ENCODE measurements at regions not wholly inside any gene's neighbourhood (a gene's known extent, or its start where the extent isn't known, plus 50 kb on each side); places are given as distances from the start of the nearest gene placed in this dataset.

GRCh38 chr6:74642101-74642500 is 563.8 kb downstream of the COL12A1 start:
- no peak for DNase-seq (ENCODE audit: extremely low spot score)
- CTCF ChIA-PET: no interaction called here
- TF ChIP-seq CTCF (IDR thresholded peaks at IDR 0.05; ENCODE audit: control extremely low read depth, extremely low read depth, low read depth, missing control alignments): no peak
- POLR2A ChIA-PET: no interaction called here

- CTCF ChIA-PET: interaction anchor here (1.5 to 3.5 kb wide), 4 partner anchors 10 to 19 kb away, joined by 3 to 14 read pairs (median 7); no protein-coding TSS in a partner anchor
- no peak for DNase-seq (ENCODE audit: extremely low spot score)
- no peak for TF ChIP-seq CTCF (IDR thresholded peaks at IDR 0.05; ENCODE audit: control extremely low read depth, extremely low read depth, low read depth, missing control alignments)
- POLR2A ChIA-PET: no interaction called here
These were observed 567.4 kb downstream of the COL12A1 start for GRCh38 chr6:74638412-74638811.

GRCh38 chr6:74632196-74632875 is 573.5 kb downstream of the COL12A1 start:
- ChIA-PET POLR2A (no interaction called here), CTCF (interaction anchor here (1.3 kb wide), 1 partner anchor 9 kb away, joined by 5 read pairs; no protein-coding TSS in a partner anchor)
- TF ChIP-seq CTCF (IDR thresholded peaks at IDR 0.05; ENCODE audit: control extremely low read depth, extremely low read depth, low read depth, missing control alignments): no peak
- DNase-seq (ENCODE audit: extremely low spot score): no peak

- ChIA-PET CTCF (no interaction called here), POLR2A (no interaction called here)
- no peak for TF ChIP-seq CTCF (IDR thresholded peaks at IDR 0.05; ENCODE audit: control extremely low read depth, extremely low read depth, low read depth, missing control alignments)
- no peak for DNase-seq (ENCODE audit: extremely low spot score)
These were observed 574.3 kb downstream of the COL12A1 start for GRCh38 chr6:74631564-74631963.

GRCh38 chr6:74626288-74626687 is 579.6 kb downstream of the COL12A1 start:
- DNase-seq (ENCODE audit: extremely low spot score): no peak
- POLR2A ChIA-PET: no interaction called here
- CTCF ChIA-PET: no interaction called here
- no peak for TF ChIP-seq CTCF (IDR thresholded peaks at IDR 0.05; ENCODE audit: control extremely low read depth, extremely low read depth, low read depth, missing control alignments)

- no peak for TF ChIP-seq CTCF (IDR thresholded peaks at IDR 0.05; ENCODE audit: control extremely low read depth, extremely low read depth, low read depth, missing control alignments)
- ChIA-PET POLR2A (no interaction called here), CTCF (interaction anchor here (1.0 kb wide), 1 partner anchor 47 kb away, joined by 3 read pairs; no protein-coding TSS in a partner anchor)
- no peak for DNase-seq (ENCODE audit: extremely low spot score)
These were observed 582.8 kb downstream of the COL12A1 start for GRCh38 chr6:74623027-74623426.

All from GM10248 (cell line).